T47D (cell line): ENCODE measurements at regions not wholly inside any gene's neighbourhood (a gene's known extent, or its start where the extent isn't known, plus 50 kb on each side); places are given as distances from the start of the nearest gene placed in this dataset.
"Not testable (repeated sequence)": the region's sequence is repeated elsewhere in the genome, so short reads cannot be mapped to it uniquely, and the experiment has no call there.

ENCODE experiments used
- DNase-seq, 2 experiments: peaks; one replicate each; pipeline versions ENCODE4 v3.0.0 to v3.0.0-alpha.2; 2011 to 2012; ENCODE audit warnings: low read depth in 1 of 2, low spot score in 1 of 2
- JUND ChIP-seq: IDR thresholded peaks from 2 replicates; pipeline ENCODE4 v1.6.1; 2012; ENCODE audit warnings: low read depth
- in situ Hi-C: cut with HindIII; loops from 2 replicates; pipeline ENCODE4 v1.10.0; 2016; ENCODE audit warnings: low sequenced_read_pairs, low pct_unique_long_range_greater_than_20kb

GRCh38 chr17:70995997-70996396, 826.7 kb downstream of the KCNJ2 start:
- in situ Hi-C loops: no loop called here
- DNase-seq: no peak
- TF ChIP-seq JUND: no peak

- in situ Hi-C loops: no loop called here
- TF ChIP-seq JUND: no peak
- DNase-seq: no peak
Observed at GRCh38 chr17:71003736-71004135, 834.4 kb downstream of the KCNJ2 start.

GRCh38 chr17:71004413-71004812, 835.1 kb downstream of the KCNJ2 start:
- no peak for DNase-seq
- in situ Hi-C loops: no loop called here
- TF ChIP-seq JUND: no peak

- no peak for DNase-seq
- no peak for TF ChIP-seq JUND
- in situ Hi-C loops: no loop called here
Observed at GRCh38 chr17:71011391-71011790, 842.1 kb downstream of the KCNJ2 start.

- in situ Hi-C loops: no loop called here
- TF ChIP-seq JUND: no peak
Observed at GRCh38 chr17:71019699-71020098, 850.4 kb downstream of the KCNJ2 start.

GRCh38 chr17:71022758-71023157, 853.4 kb downstream of the KCNJ2 start:
- in situ Hi-C loops: no loop called here
- DNase-seq: no peak
- TF ChIP-seq JUND: no peak

More at GRCh38 chr17:71019699-71020098, 850.4 kb downstream of the KCNJ2 start:
- no peak for DNase-seq

- in situ Hi-C loops: no loop called here
- DNase-seq: peak in 1 of 2 experiments; percentile 10
- TF ChIP-seq JUND: no peak
Observed at GRCh38 chr17:71023249-71024030, 854.1 kb downstream of the KCNJ2 start.

- TF ChIP-seq JUND: no peak
- no peak for DNase-seq
- in situ Hi-C loops: no loop called here
Observed at GRCh38 chr17:71024172-71024571, 854.8 kb downstream of the KCNJ2 start.

GRCh38 chr17:71024969-71025368, 855.6 kb downstream of the KCNJ2 start:
- no peak for DNase-seq
- TF ChIP-seq JUND: no peak
- in situ Hi-C loops: no loop called here

- in situ Hi-C loops: no loop called here
- DNase-seq: no peak
- TF ChIP-seq JUND: no peak
Observed at GRCh38 chr17:71029246-71029645, 859.9 kb downstream of the KCNJ2 start.

- in situ Hi-C loops, DNase-seq: not testable (repeated sequence)
Observed at GRCh38 chr17:71031286-71031685, 862.0 kb downstream of the KCNJ2 start.

GRCh38 chr17:71032746-71033273, 863.5 kb downstream of the KCNJ2 start:
- DNase-seq: no peak
- in situ Hi-C loops: no loop called here
- TF ChIP-seq JUND: no peak

GRCh38 chr17:71033336-71033735, 864.0 kb downstream of the KCNJ2 start:
- TF ChIP-seq JUND: no peak
- in situ Hi-C loops: no loop called here
- no peak for DNase-seq

GRCh38 chr17:71035226-71035625, 865.9 kb downstream of the KCNJ2 start:
- TF ChIP-seq JUND: no peak
- no peak for DNase-seq
- in situ Hi-C loops: no loop called here
